ENCODE measurements at regions not wholly inside any gene's neighbourhood (a gene's known extent, or its start where the extent isn't known, plus 50 kb on each side); places are given as distances from the start of the nearest gene placed in this dataset.

DNA sequence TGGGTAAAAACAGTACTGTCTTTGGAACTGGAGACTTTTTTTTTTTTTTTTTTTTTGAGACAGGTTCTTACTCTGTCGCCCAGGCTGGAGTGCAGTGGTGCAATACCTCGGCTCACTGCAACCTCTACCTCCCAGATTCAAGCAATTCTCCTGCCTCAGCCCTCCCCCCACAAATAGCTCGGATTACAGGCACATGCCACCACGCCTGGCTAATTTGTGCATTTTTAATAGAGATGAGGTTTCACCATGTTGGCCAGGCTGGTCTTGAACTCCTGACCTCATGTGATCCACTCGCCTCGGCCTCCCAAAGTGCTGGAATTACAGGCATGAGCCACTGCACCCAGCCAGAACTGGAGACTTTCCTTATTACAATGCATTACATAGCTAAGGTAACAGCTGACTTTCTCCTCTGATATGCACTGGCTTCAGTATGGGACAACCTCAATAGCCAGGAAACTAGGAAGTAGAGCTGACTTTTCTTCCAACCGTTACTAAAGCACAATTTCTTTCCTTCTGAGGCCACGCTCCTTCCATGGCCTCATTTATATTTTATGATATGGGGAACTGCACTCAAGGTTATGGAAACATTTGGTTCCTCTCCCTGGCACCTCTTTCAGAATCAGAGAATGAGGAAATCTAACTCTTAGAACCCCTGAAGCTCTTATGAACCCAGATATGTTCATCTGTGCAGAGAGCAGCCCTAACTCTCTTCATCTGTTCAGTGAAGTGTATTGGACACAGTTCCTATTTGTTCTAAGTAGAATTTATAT lies 53.5 kb upstream of the FAM9B start:
- no peak overlapping the region for H3K9ac ChIP-seq (ENCODE audit: low read depth in 1 of 2, low read length in 2 of 2)
- H3K27ac ChIP-seq (ENCODE audit: low read depth, low read length) = no peak overlapping the region
- no peaks in the 10 kb centered on the region for H3K27me3 ChIP-seq (ENCODE audit: control insufficient read depth in 1 of 2, insufficient read depth in 2 of 2, low read length in 2 of 2)
- no peaks in the 10 kb centered on the region for H3K4me1 ChIP-seq (ENCODE audit: control insufficient read depth in 1 of 2, insufficient read depth in 2 of 2, low read length in 2 of 2)
- no peak overlapping the region for H3K4me3 ChIP-seq (ENCODE audit: low read depth in 1 of 2, low read length in 2 of 2)
- no peaks in the 10 kb centered on the region for H3K9me3 ChIP-seq (ENCODE audit: control insufficient read depth in 1 of 2, low read length in 2 of 2)
- H3K36me3 ChIP-seq (ENCODE audit: control insufficient read depth in 1 of 2, insufficient read depth in 2 of 2, low read length in 2 of 2) = no peaks in the 10 kb centered on the region

- Histone ChIP-seq H3K36me3 (ENCODE audit: control insufficient read depth in 1 of 2, insufficient read depth in 2 of 2, low read length in 2 of 2) (no peaks in the 10 kb centered on the region), H3K27ac (ENCODE audit: low read depth, low read length) (no peak overlapping the region), H3K9me3 (ENCODE audit: control insufficient read depth in 1 of 2, low read length in 2 of 2) (no peaks in the 10 kb centered on the region), H3K4me1 (ENCODE audit: control insufficient read depth in 1 of 2, insufficient read depth in 2 of 2, low read length in 2 of 2) (no peaks in the 10 kb centered on the region), H3K4me3 (ENCODE audit: low read depth in 1 of 2, low read length in 2 of 2) (no peak overlapping the region), H3K9ac (ENCODE audit: low read depth in 1 of 2, low read length in 2 of 2) (no peak overlapping the region), H3K27me3 (ENCODE audit: control insufficient read depth in 1 of 2, insufficient read depth in 2 of 2, low read length in 2 of 2) (no peaks in the 10 kb centered on the region)
Measured at GRCh38 chrX:9088896-9089295, 55.0 kb upstream of the FAM9B start.

DNA sequence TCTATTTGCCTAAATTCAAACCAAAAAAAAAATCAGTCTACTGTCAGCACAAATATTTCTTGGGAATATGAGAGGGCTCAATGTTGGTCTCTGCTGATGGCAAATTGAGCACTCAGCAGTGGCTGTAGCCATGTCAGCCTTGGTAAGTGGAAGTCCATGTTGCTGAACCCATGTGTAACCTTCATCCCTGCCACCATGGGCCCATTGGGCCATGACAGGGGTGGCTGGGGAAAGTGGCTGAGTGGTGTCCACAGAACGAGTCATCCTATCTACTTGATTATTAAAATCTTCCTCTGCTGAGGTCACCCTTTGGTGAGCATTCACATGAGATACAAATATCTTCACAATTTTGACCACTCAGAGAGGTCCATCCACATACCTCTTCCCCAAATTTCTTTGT lies 56.8 kb upstream of the FAM9B start:
- no peaks in the 10 kb centered on the region for H3K4me1 ChIP-seq (ENCODE audit: control insufficient read depth in 1 of 2, insufficient read depth in 2 of 2, low read length in 2 of 2)
- H3K9ac ChIP-seq (ENCODE audit: low read depth in 1 of 2, low read length in 2 of 2) = no peak overlapping the region

DNA sequence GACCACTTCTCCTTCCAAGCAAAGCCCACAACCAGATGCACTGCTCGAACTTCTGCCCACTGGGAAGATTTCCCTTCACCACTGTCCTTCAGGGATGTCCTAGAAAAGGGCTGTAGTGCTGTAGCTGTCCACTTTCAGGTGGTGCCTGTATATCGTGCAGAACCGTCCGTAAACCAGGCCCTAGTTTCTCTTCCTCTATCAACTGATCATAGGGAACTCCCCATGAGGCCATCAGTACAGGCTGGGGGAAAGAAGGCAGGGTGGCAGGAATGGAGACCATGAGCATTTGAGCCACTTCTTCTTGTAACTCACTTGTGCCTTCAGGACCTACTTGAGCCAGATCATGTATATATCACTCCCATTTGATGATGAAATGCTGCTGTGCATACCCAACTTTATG lies 57.3 kb upstream of the FAM9B start:
- no peaks in the 10 kb centered on the region for H3K4me1 ChIP-seq (ENCODE audit: control insufficient read depth in 1 of 2, insufficient read depth in 2 of 2, low read length in 2 of 2)
- no peaks in the 10 kb centered on the region for H3K9me3 ChIP-seq (ENCODE audit: control insufficient read depth in 1 of 2, low read length in 2 of 2)
- no peaks in the 10 kb centered on the region for H3K36me3 ChIP-seq (ENCODE audit: control insufficient read depth in 1 of 2, insufficient read depth in 2 of 2, low read length in 2 of 2)
- no peak overlapping the region for H3K9ac ChIP-seq (ENCODE audit: low read depth in 1 of 2, low read length in 2 of 2)
- no peaks in the 10 kb centered on the region for H3K27me3 ChIP-seq (ENCODE audit: control insufficient read depth in 1 of 2, insufficient read depth in 2 of 2, low read length in 2 of 2)
- H3K27ac ChIP-seq (ENCODE audit: low read depth, low read length) = no peak overlapping the region
- no peak overlapping the region for H3K4me3 ChIP-seq (ENCODE audit: low read depth in 1 of 2, low read length in 2 of 2)

More for the DNA sequence above, 56.8 kb upstream of the FAM9B start:
- Histone ChIP-seq H3K36me3 (ENCODE audit: control insufficient read depth in 1 of 2, insufficient read depth in 2 of 2, low read length in 2 of 2) (no peaks in the 10 kb centered on the region), H3K27me3 (ENCODE audit: control insufficient read depth in 1 of 2, insufficient read depth in 2 of 2, low read length in 2 of 2) (no peaks in the 10 kb centered on the region), H3K9me3 (ENCODE audit: control insufficient read depth in 1 of 2, low read length in 2 of 2) (no peaks in the 10 kb centered on the region), H3K4me3 (ENCODE audit: low read depth in 1 of 2, low read length in 2 of 2) (no peak overlapping the region), H3K27ac (ENCODE audit: low read depth, low read length) (no peak overlapping the region)

GRCh38 chrX:9102956-9103355 lies 69.0 kb upstream of the FAM9B start:
- Histone ChIP-seq H3K4me1 (ENCODE audit: control insufficient read depth in 1 of 2, insufficient read depth in 2 of 2, low read length in 2 of 2) (no peaks in the 10 kb centered on the region), H3K27me3 (ENCODE audit: control insufficient read depth in 1 of 2, insufficient read depth in 2 of 2, low read length in 2 of 2) (no peaks in the 10 kb centered on the region), H3K9me3 (ENCODE audit: control insufficient read depth in 1 of 2, low read length in 2 of 2) (no peaks in the 10 kb centered on the region), H3K4me3 (ENCODE audit: low read depth in 1 of 2, low read length in 2 of 2) (no peak overlapping the region), H3K27ac (ENCODE audit: low read depth, low read length) (no peak overlapping the region), H3K9ac (ENCODE audit: low read depth in 1 of 2, low read length in 2 of 2) (no peak overlapping the region), H3K36me3 (ENCODE audit: control insufficient read depth in 1 of 2, insufficient read depth in 2 of 2, low read length in 2 of 2) (no peaks in the 10 kb centered on the region)

DNA sequence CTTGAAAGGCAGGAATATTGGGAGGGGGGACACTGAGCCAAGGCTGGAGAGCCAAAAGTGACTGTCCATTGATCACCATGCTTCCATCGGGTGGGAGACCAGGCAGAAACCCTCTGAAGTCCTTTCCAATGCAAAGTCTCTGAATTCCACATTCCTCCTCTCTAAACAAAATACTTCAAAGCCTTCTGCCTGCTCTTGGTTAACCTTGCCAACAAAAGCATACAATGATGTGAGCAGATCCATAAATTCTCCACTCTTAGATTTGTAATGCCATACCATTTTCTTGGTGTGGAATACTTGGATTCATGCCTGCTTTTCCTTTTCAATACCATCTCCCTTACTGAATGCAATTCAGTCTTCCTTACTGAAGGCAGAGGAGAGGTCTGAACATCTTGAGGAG lies 74.1 kb upstream of the FAM9B start:
- no peaks in the 10 kb centered on the region for H3K27me3 ChIP-seq (ENCODE audit: control insufficient read depth in 1 of 2, insufficient read depth in 2 of 2, low read length in 2 of 2)
- no peak overlapping the region for H3K27ac ChIP-seq (ENCODE audit: low read depth, low read length)
- no peak overlapping the region for H3K9ac ChIP-seq (ENCODE audit: low read depth in 1 of 2, low read length in 2 of 2)

GRCh38 chrX:9110808-9111207 lies 76.9 kb upstream of the FAM9B start:
- no peaks in the 10 kb centered on the region for H3K27me3 ChIP-seq (ENCODE audit: control insufficient read depth in 1 of 2, insufficient read depth in 2 of 2, low read length in 2 of 2)
- no peaks in the 10 kb centered on the region for H3K36me3 ChIP-seq (ENCODE audit: control insufficient read depth in 1 of 2, insufficient read depth in 2 of 2, low read length in 2 of 2)
- no peak overlapping the region for H3K4me3 ChIP-seq (ENCODE audit: low read depth in 1 of 2, low read length in 2 of 2)
- no peak overlapping the region for H3K27ac ChIP-seq (ENCODE audit: low read depth, low read length)
- no peaks in the 10 kb centered on the region for H3K9me3 ChIP-seq (ENCODE audit: control insufficient read depth in 1 of 2, low read length in 2 of 2)
- no peaks in the 10 kb centered on the region for H3K4me1 ChIP-seq (ENCODE audit: control insufficient read depth in 1 of 2, insufficient read depth in 2 of 2, low read length in 2 of 2)
- H3K9ac ChIP-seq (ENCODE audit: low read depth in 1 of 2, low read length in 2 of 2) = no peak overlapping the region

More for the DNA sequence above, 74.1 kb upstream of the FAM9B start:
- Histone ChIP-seq H3K36me3 (ENCODE audit: control insufficient read depth in 1 of 2, insufficient read depth in 2 of 2, low read length in 2 of 2) (no peaks in the 10 kb centered on the region), H3K4me3 (ENCODE audit: low read depth in 1 of 2, low read length in 2 of 2) (no peak overlapping the region), H3K9me3 (ENCODE audit: control insufficient read depth in 1 of 2, low read length in 2 of 2) (no peaks in the 10 kb centered on the region), H3K4me1 (ENCODE audit: control insufficient read depth in 1 of 2, insufficient read depth in 2 of 2, low read length in 2 of 2) (no peaks in the 10 kb centered on the region)

DNA sequence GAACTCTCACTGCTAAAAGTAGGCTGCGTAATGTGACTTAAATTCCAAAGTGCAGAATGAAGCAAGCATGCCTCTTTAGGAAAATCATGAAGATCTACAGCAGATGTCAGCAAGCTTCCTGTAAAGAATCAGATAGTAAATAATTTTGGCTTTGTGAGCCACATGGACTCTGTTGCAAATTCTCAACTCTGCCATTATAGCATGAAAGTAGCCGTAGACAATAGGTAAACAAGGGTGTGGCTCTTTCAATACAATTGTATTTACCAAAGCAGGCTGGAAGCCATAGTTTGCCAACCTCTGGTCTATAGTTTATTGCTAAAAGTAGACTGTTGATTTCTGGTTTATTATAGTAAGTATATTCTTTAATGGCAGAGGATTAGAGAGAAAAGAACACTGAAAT lies 80.3 kb upstream of the FAM9B start:
- Histone ChIP-seq H3K4me3 (ENCODE audit: low read depth in 1 of 2, low read length in 2 of 2) (no peak overlapping the region), H3K27me3 (ENCODE audit: control insufficient read depth in 1 of 2, insufficient read depth in 2 of 2, low read length in 2 of 2) (no peaks in the 10 kb centered on the region), H3K27ac (ENCODE audit: low read depth, low read length) (no peak overlapping the region), H3K4me1 (ENCODE audit: control insufficient read depth in 1 of 2, insufficient read depth in 2 of 2, low read length in 2 of 2) (no peaks in the 10 kb centered on the region), H3K9ac (ENCODE audit: low read depth in 1 of 2, low read length in 2 of 2) (no peak overlapping the region), H3K36me3 (ENCODE audit: control insufficient read depth in 1 of 2, insufficient read depth in 2 of 2, low read length in 2 of 2) (no peaks in the 10 kb centered on the region), H3K9me3 (ENCODE audit: control insufficient read depth in 1 of 2, low read length in 2 of 2) (no peaks in the 10 kb centered on the region)

DNA sequence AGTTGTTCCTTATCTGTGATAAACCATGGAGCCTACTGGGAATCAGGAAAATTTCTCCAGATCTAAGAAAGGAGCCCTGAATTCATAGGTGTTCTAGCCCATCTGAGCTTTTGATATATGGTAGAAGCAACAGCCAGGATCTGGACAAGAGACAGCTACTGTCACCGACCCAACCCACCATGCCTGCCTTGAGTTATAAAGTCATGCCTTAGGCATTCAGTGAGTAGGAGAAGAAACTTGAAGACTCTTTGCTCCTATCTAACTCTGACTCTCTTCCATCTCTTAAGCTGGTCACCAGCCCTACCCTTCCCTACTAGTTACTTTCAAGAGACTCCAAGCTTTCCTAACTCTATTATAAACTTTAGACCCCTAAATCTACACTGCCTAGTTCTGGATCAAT lies 83.9 kb upstream of the FAM9B start:
- Histone ChIP-seq H3K9ac (ENCODE audit: low read depth in 1 of 2, low read length in 2 of 2) (no peak overlapping the region), H3K27ac (ENCODE audit: low read depth, low read length) (no peak overlapping the region), H3K36me3 (ENCODE audit: control insufficient read depth in 1 of 2, insufficient read depth in 2 of 2, low read length in 2 of 2) (no peaks in the 10 kb centered on the region), H3K9me3 (ENCODE audit: control insufficient read depth in 1 of 2, low read length in 2 of 2) (no peaks in the 10 kb centered on the region), H3K4me3 (ENCODE audit: low read depth in 1 of 2, low read length in 2 of 2) (no peak overlapping the region), H3K27me3 (ENCODE audit: control insufficient read depth in 1 of 2, insufficient read depth in 2 of 2, low read length in 2 of 2) (no peaks in the 10 kb centered on the region), H3K4me1 (ENCODE audit: control insufficient read depth in 1 of 2, insufficient read depth in 2 of 2, low read length in 2 of 2) (no peaks in the 10 kb centered on the region)

GRCh38 chrX:9122519-9123245 lies 88.8 kb upstream of the FAM9B start:
- no peaks in the 10 kb centered on the region for H3K4me1 ChIP-seq (ENCODE audit: control insufficient read depth in 1 of 2, insufficient read depth in 2 of 2, low read length in 2 of 2)
- no peak overlapping the region for H3K27ac ChIP-seq (ENCODE audit: low read depth, low read length)
- H3K27me3 ChIP-seq (ENCODE audit: control insufficient read depth in 1 of 2, insufficient read depth in 2 of 2, low read length in 2 of 2) = no peaks in the 10 kb centered on the region
- no peak overlapping the region for H3K4me3 ChIP-seq (ENCODE audit: low read depth in 1 of 2, low read length in 2 of 2)
- no peaks in the 10 kb centered on the region for H3K36me3 ChIP-seq (ENCODE audit: control insufficient read depth in 1 of 2, insufficient read depth in 2 of 2, low read length in 2 of 2)
- no peak overlapping the region for H3K9ac ChIP-seq (ENCODE audit: low read depth in 1 of 2, low read length in 2 of 2)
- no peaks in the 10 kb centered on the region for H3K9me3 ChIP-seq (ENCODE audit: control insufficient read depth in 1 of 2, low read length in 2 of 2)

Data from duodenal mucosa (tissue), 2 donors.